HCT116 (cell line): ENCODE measurements at regions not wholly inside any gene's neighbourhood (a gene's known extent, or its start where the extent isn't known, plus 50 kb on each side); places are given as distances from the start of the nearest gene placed in this dataset.

Experiments used
- ATAC-seq: fragments of 200-7000 bp; cut with Tn5 transposase; 2 replicates; pipeline ENCODE4 v1.9.1; 2020; ENCODE audit warnings: mild to moderate bottlenecking, moderate library complexity
- BruUV-seq: library from RNA; stranded (reverse); fragments of 400-500 nt; replicated peaks from 2 replicates; lab custom pipeline; 2021; lab: Mats Ljungman, UMichigan
- CTCF ChIA-PET: fragments of 300-600 bp; sonication (Branson Sonifier 250); formaldehyde crosslinking; loops from one replicate; lab custom pipeline; 2021; ENCODE audit warnings: antibody characterized with exemption; lab: Charles Lee
- POLR2A ChIA-PET: fragments of 300-600, 350-600 bp; sonication (Branson Sonifier 250); formaldehyde crosslinking; loops from one replicate; lab custom pipeline; 2021; ENCODE audit warnings: antibody characterized with exemption; lab: Charles Lee
- RAD21 ChIA-PET, 2 experiments: fragments of 300-600 bp; sonication (Branson Sonifier 250); formaldehyde crosslinking; loops; one replicate each; lab custom pipeline; 2023; ENCODE audit warnings: low total read pairs in 2 of 2; ENCODE audit not compliant: uncharacterized antibody in 2 of 2, unreplicated experiment in 2 of 2, low non-redundant PET in 1 of 2; lab: Charles Lee
- DNase-seq: peaks from one replicate; pipeline ENCODE4 v3.0.0-alpha.2; 2010; ENCODE audit warnings: low read depth, low spot score
- H2AFZ ChIP-seq: fragments of 200-600 bp; shearing (Covaris generic), sonication (generic); 2 replicates; pipeline ENCODE4 v1.6.1; 2017; ENCODE audit warnings: low read depth, mixed run types, mixed read lengths, antibody characterized with exemption, low read length; ENCODE audit not compliant: poor library complexity, severe bottlenecking
- H3K27ac ChIP-seq: 2 replicates; pipeline ENCODE4 v1.5.1; 2012; ENCODE audit warnings: low read depth, low read length
- H3K27me3 ChIP-seq: fragments of 200-600 bp; sonication (generic); 2 replicates; pipeline ENCODE4 v1.6.1; 2016; ENCODE audit warnings: mixed run types, low read length, mixed read lengths; ENCODE audit not compliant: insufficient read depth
- H3K36me3 ChIP-seq, 2 experiments: fragments of 200-500 bp in 1 of 2; fragments of 200-600 bp in 1 of 2; sonication (Bioruptor generic) in 1 of 2; sonication (generic) in 1 of 2; 2 replicates each; pipeline versions ENCODE4 v1.5.1 to v1.6.1; 2014 to 2016; ENCODE audit warnings: low read length in 2 of 2, inconsistent platforms in 1 of 2, mixed read lengths in 1 of 2, mixed run types in 1 of 2; ENCODE audit not compliant: insufficient read depth in 2 of 2, control insufficient read depth in 1 of 2
- H3K4me1 ChIP-seq, 2 experiments: fragments of 200-600 bp in 1 of 2; sonication (generic) in 1 of 2; 2 replicates each; pipeline versions ENCODE4 v1.5.1 to v1.6.1; 2012 to 2017; ENCODE audit warnings: low read length in 2 of 2, inconsistent platforms in 1 of 2, mild to moderate bottlenecking in 1 of 2, mixed read lengths in 1 of 2, mixed run types in 1 of 2, moderate library complexity in 1 of 2; ENCODE audit not compliant: insufficient read depth in 2 of 2, control insufficient read depth in 1 of 2
- H3K4me2 ChIP-seq: fragments of 200-600 bp; sonication (generic); 2 replicates; pipeline ENCODE4 v1.6.1; 2017; ENCODE audit warnings: mixed run types, low read length, mixed read lengths
- H3K4me3 ChIP-seq, 2 experiments: fragments of 200-600 bp in 1 of 2; sonication (generic) in 1 of 2; replicated peaks in 1 of 2; 2 replicates each; pipeline ENCODE4 v1.5.1; 2011 to 2016; ENCODE audit warnings: low read length in 2 of 2, control low read depth in 1 of 2, low read depth in 1 of 2, mild to moderate bottlenecking in 1 of 2, mixed read lengths in 1 of 2, mixed run types in 1 of 2
- H3K79me2 ChIP-seq: fragments of 200-600 bp; sonication (generic); 2 replicates; pipeline ENCODE4 v1.6.1; 2017; ENCODE audit warnings: mild to moderate bottlenecking, mixed run types, low read length, moderate library complexity, mixed read lengths; ENCODE audit not compliant: insufficient read depth
- H3K9ac ChIP-seq: fragments of 200-600 bp; sonication (generic); 2 replicates; pipeline ENCODE4 v1.6.1; 2016; ENCODE audit warnings: low read length, mixed read lengths
- H3K9me2 ChIP-seq: fragments of 200-600 bp; sonication (generic), shearing (Covaris generic); 2 replicates; pipeline ENCODE4 v1.6.1; 2017; ENCODE audit warnings: mixed run types, mild to moderate bottlenecking, moderate library complexity; ENCODE audit not compliant: insufficient read depth
- H3K9me3 ChIP-seq, 2 experiments: fragments of 200-500 bp in 1 of 2; fragments of 200-600 bp in 1 of 2; sonication (Bioruptor generic) in 1 of 2; sonication (generic) in 1 of 2; 2 replicates each; pipeline ENCODE4 v1.6.1; 2014 to 2017; ENCODE audit warnings: low read length in 2 of 2, mixed read lengths in 2 of 2, inconsistent platforms in 1 of 2, low read depth in 1 of 2, mild to moderate bottlenecking in 1 of 2, mixed run types in 1 of 2, moderate library complexity in 1 of 2; ENCODE audit not compliant: control insufficient read depth in 1 of 2, insufficient read depth in 1 of 2
- H4K20me1 ChIP-seq: fragments of 200-600 bp; sonication (generic), shearing (Covaris generic); 2 replicates; pipeline ENCODE4 v1.6.1; 2017; ENCODE audit warnings: mixed run types, mild to moderate bottlenecking, moderate library complexity; ENCODE audit not compliant: insufficient read depth
- CBX3 ChIP-seq: IDR thresholded peaks from 2 replicates; pipeline ENCODE4 v1.6.1; 2012; ENCODE audit warnings: low read depth
- CEBPB ChIP-seq: IDR thresholded peaks from 2 replicates; pipeline ENCODE4 v1.6.1; 2012; ENCODE audit warnings: low read depth
- CTCF ChIP-seq, 3 experiments: fragments of 200-600 bp in 1 of 3; sonication (generic) in 1 of 3; IDR thresholded peaks in 2 of 3; conservative IDR thresholded peaks in 1 of 3; 2 replicates each; pipeline ENCODE4 v1.5.1; 2012 to 2017; ENCODE audit warnings: low read depth in 2 of 3, low read length in 2 of 3, antibody characterized with exemption in 1 of 3, borderline replicate concordance in 1 of 3, control low read depth in 1 of 3, mild to moderate bottlenecking in 1 of 3, mixed read lengths in 1 of 3, mixed run types in 1 of 3, moderate library complexity in 1 of 3; ENCODE audit not compliant: insufficient read depth in 1 of 3
- EZH2 ChIP-seq: fragments of 200-600 bp; sonication (generic); IDR thresholded peaks from 2 replicates; pipeline ENCODE4 v1.6.1; 2017; ENCODE audit warnings: antibody characterized with exemption, mixed run types
- EZH2phosphoT487 ChIP-seq: fragments of 200-600 bp; IDR thresholded peaks from 2 replicates; pipeline ENCODE4 v1.6.1; 2018; ENCODE audit warnings: antibody characterized with exemption, borderline replicate concordance
- FOSL1 ChIP-seq: IDR thresholded peaks from 2 replicates; pipeline ENCODE4 v1.6.1; 2012; ENCODE audit warnings: low read depth
- JUND ChIP-seq: IDR thresholded peaks from 2 replicates; pipeline ENCODE4 v1.6.1; 2012
- POLR2AphosphoS5 ChIP-seq: IDR thresholded peaks from 2 replicates; pipeline ENCODE4 v1.6.1; 2011; ENCODE audit warnings: mild to moderate bottlenecking, low read depth, low read length, moderate library complexity
- SIN3A ChIP-seq: IDR thresholded peaks from 2 replicates; pipeline ENCODE4 v1.6.1; 2012; ENCODE audit warnings: low read depth
- SP1 ChIP-seq: IDR thresholded peaks from 2 replicates; pipeline ENCODE4 v1.6.1; 2012; ENCODE audit warnings: low read depth
- SRF ChIP-seq: IDR thresholded peaks from 2 replicates; pipeline ENCODE4 v1.6.1; 2012; ENCODE audit warnings: low read depth
- TCF7L2 ChIP-seq: IDR thresholded peaks from 2 replicates; pipeline ENCODE4 v1.7.0; 2011; ENCODE audit warnings: borderline replicate concordance, inconsistent platforms; ENCODE audit not compliant: insufficient read depth, insufficient read length; ENCODE audit errors: extremely low read depth
- intact Hi-C: fragments of 100-400 bp; cut with micrococcal nuclease; formaldehyde crosslinking; loops from 2 replicates; pipeline ENCODE4 v1.10.0; 2022
- TF ChIP-seq, protein P1 (sequence below): IDR thresholded peaks from 2 replicates; pipeline ENCODE4 v1.6.1; 2012

GRCh38 chr3:81279481-81280379 is 481.7 kb downstream of the GBE1 start:
- no peak for TF ChIP-seq POLR2AphosphoS5
- TF ChIP-seq SP1: no peak
- TF ChIP-seq, protein P1, sequence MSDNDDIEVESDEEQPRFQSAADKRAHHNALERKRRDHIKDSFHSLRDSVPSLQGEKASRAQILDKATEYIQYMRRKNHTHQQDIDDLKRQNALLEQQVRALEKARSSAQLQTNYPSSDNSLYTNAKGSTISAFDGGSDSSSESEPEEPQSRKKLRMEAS: no peak
- TF ChIP-seq SIN3A: no peak
- no peak for TF ChIP-seq CEBPB
- TF ChIP-seq JUND: no peak
- H4K20me1 ChIP-seq: no peaks in the 10 kb centered on the region
- no peaks in the 10 kb centered on the region for H3K27me3 ChIP-seq
- ChIA-PET POLR2A (no interaction called here), RAD21 (no interaction called here), CTCF (no interaction called here)
- H3K4me2 ChIP-seq: no peak overlapping the region
- no peak for DNase-seq
- intact Hi-C loops: loop anchor here (5.0 kb wide), 1 partner anchor 1827 kb away; no protein-coding TSS in a partner anchor
- BruUV-seq: no TSS peak
- no peaks in the 10 kb centered on the region for H3K79me2 ChIP-seq
- H3K27ac ChIP-seq: no peak overlapping the region
- no peak for ATAC-seq
- no peaks in the 10 kb centered on the region for H3K4me1 ChIP-seq
- H3K9me2 ChIP-seq: no peaks in the 10 kb centered on the region
- no peak overlapping the region for H2AFZ ChIP-seq
- H3K36me3 ChIP-seq: no peaks in the 10 kb centered on the region
- no peaks in the 10 kb centered on the region; a peak in 1 of 4 replicates for H3K9me3 ChIP-seq
- no peak overlapping the region for H3K9ac ChIP-seq
- no peak overlapping the region for H3K4me3 ChIP-seq

GRCh38 chr3:81277853-81278252 is 483.6 kb downstream of the GBE1 start:
- Histone ChIP-seq H3K9me2 (no peaks in the 10 kb centered on the region), H3K4me2 (no peak overlapping the region), H3K9me3 (no peaks in the 10 kb centered on the region; a peak in 1 of 4 replicates), H3K36me3 (no peaks in the 10 kb centered on the region), H2AFZ (no peak overlapping the region)
- CTCF ChIA-PET: no interaction called here
- DNase-seq: no peak
- TF ChIP-seq SRF: no peak
- no peak for TF ChIP-seq FOSL1
- TF ChIP-seq, protein P1: no peak
- TF ChIP-seq CBX3: no peak
- TF ChIP-seq CTCF (IDR thresholded peaks at IDR 0.05 in 2 of 3, conservative IDR thresholded peaks at IDR 0.05 in 1 of 3; ENCODE audit: borderline replicate concordance in 1 of 3, insufficient read depth in 1 of 3, low read depth in 2 of 3, low read length in 2 of 3): no peak
- no peak for TF ChIP-seq TCF7L2
- TF ChIP-seq EZH2: no peak
- TF ChIP-seq EZH2phosphoT487: no peak
- TF ChIP-seq, all 23 proteins: peak for 0
- ATAC-seq: no peak
- Histone ChIP-seq H3K27me3 (no peaks in the 10 kb centered on the region), H3K4me3 (no peak overlapping the region), H3K79me2 (no peaks in the 10 kb centered on the region), H3K9ac (no peak overlapping the region), H4K20me1 (no peaks in the 10 kb centered on the region), H3K27ac (no peak overlapping the region), H3K4me1 (no peaks in the 10 kb centered on the region)
- ChIA-PET RAD21 (no interaction called here), POLR2A (no interaction called here)
- intact Hi-C loops: no loop called here
- no TSS peak for BruUV-seq
